ENCODE measurements at regions not wholly inside any gene's neighbourhood (a gene's known extent, or its start where the extent isn't known, plus 50 kb on each side); places are given as distances from the start of the nearest gene placed in this dataset.
A peak's percentile ranks its signal among the peaks of the same experiment; 100 is the strongest.

- no peaks in the 10 kb centered on the region for H4K20me1 ChIP-seq (replicated peaks; ENCODE audit: control insufficient read depth, insufficient read depth, low read length)
- H3K4me1 ChIP-seq (replicated peaks in 1 of 2; ENCODE audit: control insufficient read depth in 2 of 2, insufficient read depth in 2 of 2, low read length in 2 of 2) = peaks cover 4 to 14% of the 10 kb centered on the region in 2 experiments; a peak in 4 of 5 replicates
- CTCF ChIA-PET (ENCODE audit: low intra/inter-chr PET ratio) = no interaction called here
- H3K4me2 ChIP-seq (ENCODE audit: insufficient read depth, low read length) = no peak overlapping the region
- no peak for FAIRE-seq
- no peak overlapping the region for H2AFZ ChIP-seq (ENCODE audit: low read depth, low read length)
- no peak overlapping the region for H3K9ac ChIP-seq (ENCODE audit: insufficient read depth in 1 of 2, low read depth in 2 of 2, low read length in 2 of 2)
- ATAC-seq = peak; percentile 32; the same call in 2 of the 3 replicates
- DNase-seq (ENCODE audit: extremely low read depth in 1 of 4, low spot score in 3 of 4) = no peak
- H3K79me2 ChIP-seq (ENCODE audit: control insufficient read depth, insufficient read depth, low read length) = no peaks in the 10 kb centered on the region
- POLR2A ChIA-PET = interaction anchor here (0.6 to 1.4 kb wide), 3 partner anchors 10 to 12 kb away, joined by 3 read pairs; no protein-coding TSS in a partner anchor
- intact Hi-C loops (cut with micrococcal nuclease) (no loop called here), in situ Hi-C loops (cut with MboI) (no loop called here)
- WGBS (ENCODE audit: insufficient coverage, low coverage, missing lambda C conversion rate) = 34% methylated on average over 3 of the region's 3 CpGs
- H3K27me3 ChIP-seq (ENCODE audit: control insufficient read depth in 2 of 2, insufficient read depth in 2 of 2, low read length in 2 of 2) = no peaks in the 10 kb centered on the region
- H3K9me1 ChIP-seq (ENCODE audit: control insufficient read depth, insufficient read depth, low read length) = no peaks in the 10 kb centered on the region
- BruUV-seq (replicated peaks) = no TSS peak
- TF ChIP-seq ZNF655 (CRISPR knock-in tag; IDR thresholded peaks at IDR 0.05) (no peak), FOXA3 (CRISPR knock-in tag; conservative IDR thresholded peaks at IDR 0.05 in 1 of 2, IDR thresholded peaks at IDR 0.05 in 1 of 2) (0 out of 4 replicates have a peak, but pooled peaks of 1 of the 2 experiments have one; percentile 14)
- no peaks in the 10 kb centered on the region for H3K9me3 ChIP-seq (replicated peaks; ENCODE audit: control insufficient read depth, insufficient read depth, low read depth, low read length)
- H3K4me3 ChIP-seq = no peak overlapping the region
- no peaks in the 10 kb centered on the region; the same call in 2 of the 3 replicates for H3K36me3 ChIP-seq (ENCODE audit: control insufficient read depth, insufficient read depth, low read length)
- no peak overlapping the region for H3K27ac ChIP-seq (ENCODE audit: extremely low read depth, low read depth, low read length)
Measured at GRCh38 chr2:134170294-134170693, 83.6 kb upstream of the MGAT5 start.

- 17% methylated on average over 1 of the region's 3 CpGs for WGBS (ENCODE audit: insufficient coverage, low coverage, missing lambda C conversion rate)
- CTCF ChIA-PET (ENCODE audit: low intra/inter-chr PET ratio) = no interaction called here
- no peak for TF ChIP-seq ZNF398 (CRISPR knock-in tag; IDR thresholded peaks at IDR 0.05)
- TF ChIP-seq ZBTB43 (CRISPR knock-in tag; IDR thresholded peaks at IDR 0.05) = no peak
- no peak for TF ChIP-seq PRPF4 (IDR thresholded peaks at IDR 0.05; ENCODE audit: insufficient read depth, low read depth, low read length, poor library complexity, severe bottlenecking)
- no peak for TF ChIP-seq ZNF41 (CRISPR knock-in tag; conservative IDR thresholded peaks at IDR 0.05)
- no peak for TF ChIP-seq ZNF3 (CRISPR knock-in tag; IDR thresholded peaks at IDR 0.05)
- peak; percentile 44; the same call in 1 of the 2 replicates for TF ChIP-seq DPF2 (IDR thresholded peaks at IDR 0.05)
- TF ChIP-seq ZNF316 (IDR thresholded peaks at IDR 0.05) = peak; percentile 56; the same call in 1 of the 2 replicates
- no peak for TF ChIP-seq CEBPG (CRISPR knock-in tag; IDR thresholded peaks at IDR 0.05)
- TF ChIP-seq CEBPG (tag; conservative IDR thresholded peaks at IDR 0.05 in 1 of 2, IDR thresholded peaks at IDR 0.05 in 1 of 2) = peak in 1 of 2 experiments; percentile 63; a peak in 2 of 4 replicates
- peak; percentile 77 for TF ChIP-seq NFE2 (IDR thresholded peaks at IDR 0.05; ENCODE audit: low read depth)
Measured at GRCh38 chr2:134170700-134171099, 83.2 kb upstream of the MGAT5 start.

More at GRCh38 chr2:134170700-134171099, 83.2 kb upstream of the MGAT5 start:
- Histone ChIP-seq H3K79me2 (ENCODE audit: control insufficient read depth, insufficient read depth, low read length) (no peaks in the 10 kb centered on the region), H3K27ac (ENCODE audit: extremely low read depth, low read depth, low read length) (no peak overlapping the region), H3K9me1 (ENCODE audit: control insufficient read depth, insufficient read depth, low read length) (no peaks in the 10 kb centered on the region), H3K4me1 (replicated peaks in 1 of 2; ENCODE audit: control insufficient read depth in 2 of 2, insufficient read depth in 2 of 2, low read length in 2 of 2) (peaks cover 4 to 14% of the 10 kb centered on the region in 2 experiments; a peak in 4 of 5 replicates), H2AFZ (ENCODE audit: low read depth, low read length) (no peak overlapping the region), H3K27me3 (ENCODE audit: control insufficient read depth in 2 of 2, insufficient read depth in 2 of 2, low read length in 2 of 2) (no peaks in the 10 kb centered on the region), H4K20me1 (replicated peaks; ENCODE audit: control insufficient read depth, insufficient read depth, low read length) (no peaks in the 10 kb centered on the region), H3K4me2 (ENCODE audit: insufficient read depth, low read length) (no peak overlapping the region), H3K36me3 (ENCODE audit: control insufficient read depth, insufficient read depth, low read length) (no peaks in the 10 kb centered on the region; the same call in 2 of the 3 replicates), H3K9ac (ENCODE audit: insufficient read depth in 1 of 2, low read depth in 2 of 2, low read length in 2 of 2) (no peak overlapping the region), H3K9me3 (replicated peaks; ENCODE audit: control insufficient read depth, insufficient read depth, low read depth, low read length) (no peaks in the 10 kb centered on the region), H3K4me3 (no peak overlapping the region)
- no peak for FAIRE-seq
- peak in 1 of 4 experiments; percentile 15 for DNase-seq (ENCODE audit: extremely low read depth in 1 of 4, low spot score in 3 of 4)
- in situ Hi-C loops (cut with MboI) = no loop called here
- BruUV-seq (replicated peaks) = no TSS peak
- POLR2A ChIA-PET = interaction anchor here (0.6 to 1.4 kb wide), 3 partner anchors 10 to 12 kb away, joined by 3 read pairs; no protein-coding TSS in a partner anchor
- intact Hi-C loops (cut with micrococcal nuclease) = no loop called here
- peak; percentile 72 for ATAC-seq
